ENCODE measurements at regions not wholly inside any gene's neighbourhood (a gene's known extent, or its start where the extent isn't known, plus 50 kb on each side); places are given as distances from the start of the nearest gene placed in this dataset.

DNA sequence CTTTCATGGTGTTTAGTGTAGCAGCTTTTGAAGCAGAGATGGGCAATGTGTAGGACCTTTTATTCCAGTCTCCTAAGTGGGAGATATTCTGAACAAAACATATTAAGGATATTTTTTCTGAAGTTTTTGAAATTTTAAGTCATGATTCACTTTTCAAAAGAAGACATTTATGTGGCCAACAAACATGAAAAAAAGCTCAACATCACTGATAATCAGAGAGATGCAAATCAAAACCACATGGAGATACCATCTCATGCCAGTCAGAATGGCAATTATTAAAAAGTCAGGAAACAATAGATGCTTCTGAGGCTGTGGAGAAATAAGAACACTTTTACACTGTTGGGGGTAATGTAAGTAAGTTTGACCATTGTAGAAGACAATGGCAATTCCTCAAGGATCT lies 76.0 kb downstream of the FAT4 start:
- Histone ChIP-seq H3K4me1 (peaks cover 11 to 14% of the 10 kb centered on the region in 2 donors), H3K4me3 (no peak overlapping the region), H3K27ac (peak overlapping the region in 3 of 4 donors; percentile 39 to 64 (median 44)), H3K9me3 (no peaks in the 10 kb centered on the region), H3K36me3 (no peaks in the 10 kb centered on the region), H3K27me3 (no peaks in the 10 kb centered on the region)
- DNase-seq (no peak), ATAC-seq (no peak)
- intact Hi-C loops (cut with DNase I; ENCODE audit: low total_unique reads) (no loop called here), in situ Hi-C loops (cut with MboI; ENCODE audit: low sequenced_read_pairs in 4 of 4) (no loop called here)
- TF ChIP-seq, protein P1, sequence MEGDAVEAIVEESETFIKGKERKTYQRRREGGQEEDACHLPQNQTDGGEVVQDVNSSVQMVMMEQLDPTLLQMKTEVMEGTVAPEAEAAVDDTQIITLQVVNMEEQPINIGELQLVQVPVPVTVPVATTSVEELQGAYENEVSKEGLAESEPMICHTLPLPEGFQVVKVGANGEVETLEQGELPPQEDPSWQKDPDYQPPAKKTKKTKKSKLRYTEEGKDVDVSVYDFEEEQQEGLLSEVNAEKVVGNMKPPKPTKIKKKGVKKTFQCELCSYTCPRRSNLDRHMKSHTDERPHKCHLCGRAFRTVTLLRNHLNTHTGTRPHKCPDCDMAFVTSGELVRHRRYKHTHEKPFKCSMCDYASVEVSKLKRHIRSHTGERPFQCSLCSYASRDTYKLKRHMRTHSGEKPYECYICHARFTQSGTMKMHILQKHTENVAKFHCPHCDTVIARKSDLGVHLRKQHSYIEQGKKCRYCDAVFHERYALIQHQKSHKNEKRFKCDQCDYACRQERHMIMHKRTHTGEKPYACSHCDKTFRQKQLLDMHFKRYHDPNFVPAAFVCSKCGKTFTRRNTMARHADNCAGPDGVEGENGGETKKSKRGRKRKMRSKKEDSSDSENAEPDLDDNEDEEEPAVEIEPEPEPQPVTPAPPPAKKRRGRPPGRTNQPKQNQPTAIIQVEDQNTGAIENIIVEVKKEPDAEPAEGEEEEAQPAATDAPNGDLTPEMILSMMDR (IDR thresholded peaks at IDR 0.05 in 4 of 5, conservative IDR thresholded peaks at IDR 0.05 in 1 of 5): no peak
- no peak for TF ChIP-seq POLR2A (IDR thresholded peaks at IDR 0.05)

DNA sequence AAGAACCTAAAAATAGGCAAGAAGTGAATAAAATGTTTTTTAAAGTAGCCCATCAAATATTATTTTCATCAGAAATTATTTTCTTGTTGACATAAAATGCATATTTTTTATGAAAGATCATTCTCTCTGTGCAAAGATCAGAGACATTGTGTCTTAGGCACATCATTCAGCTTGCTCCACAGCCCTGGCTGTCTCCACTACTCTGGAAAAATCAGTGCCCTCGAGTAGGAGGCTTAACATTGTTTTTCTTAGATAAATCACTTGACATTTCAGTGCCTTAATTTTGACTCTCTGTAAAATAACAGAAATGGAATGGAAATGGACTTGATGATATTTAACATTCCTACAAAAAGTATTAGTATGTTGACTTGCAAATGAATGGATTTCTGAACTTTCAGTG lies 77.9 kb downstream of the FAT4 start:
- H3K4me1 ChIP-seq: peaks cover 11 to 14% of the 10 kb centered on the region in 2 donors
- H3K4me3 ChIP-seq: no peak overlapping the region
- H3K9me3 ChIP-seq: no peaks in the 10 kb centered on the region
- H3K27me3 ChIP-seq: no peaks in the 10 kb centered on the region
- in situ Hi-C loops (cut with MboI; ENCODE audit: low sequenced_read_pairs in 4 of 4) (no loop called here), intact Hi-C loops (cut with DNase I; ENCODE audit: low total_unique reads) (no loop called here)
- TF ChIP-seq POLR2A (IDR thresholded peaks at IDR 0.05): no peak
- H3K27ac ChIP-seq: peak overlapping the region in 1 of 4 donors; percentile 19
- ATAC-seq (no peak), DNase-seq (no peak)
- no peaks in the 10 kb centered on the region for H3K36me3 ChIP-seq

DNA sequence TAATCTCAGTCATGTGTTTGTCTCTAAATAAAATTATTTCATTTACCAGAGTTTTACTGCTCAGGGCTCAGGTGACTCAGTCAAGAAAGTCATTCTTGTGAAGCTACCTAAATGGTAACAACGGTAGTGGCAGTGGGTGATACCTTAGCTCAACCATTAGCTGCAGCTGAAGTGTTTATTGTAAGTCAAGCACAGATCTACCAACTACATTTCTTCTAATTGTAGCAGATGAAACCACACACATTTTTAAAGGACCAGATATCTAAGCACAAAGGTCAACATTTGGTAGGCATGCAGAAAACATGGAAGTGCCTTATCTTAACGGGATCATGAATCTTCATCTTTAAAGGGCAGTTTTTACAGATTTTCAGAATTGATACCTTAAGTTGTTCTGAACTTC lies 79.1 kb downstream of the FAT4 start:
- no peak for DNase-seq
- H3K36me3 ChIP-seq: no peaks in the 10 kb centered on the region
- intact Hi-C loops (cut with DNase I; ENCODE audit: low total_unique reads) (no loop called here), in situ Hi-C loops (cut with MboI; ENCODE audit: low sequenced_read_pairs in 4 of 4) (no loop called here)
- no peaks in the 10 kb centered on the region for H3K27me3 ChIP-seq
- no peak for ATAC-seq
- H3K27ac ChIP-seq: no peak overlapping the region
- no peak overlapping the region for H3K4me3 ChIP-seq
- no peaks in the 10 kb centered on the region for H3K9me3 ChIP-seq
- peaks cover 10 to 14% of the 10 kb centered on the region in 2 donors for H3K4me1 ChIP-seq
- TF ChIP-seq, protein P1 (IDR thresholded peaks at IDR 0.05 in 4 of 5, conservative IDR thresholded peaks at IDR 0.05 in 1 of 5): no peak
- no peak for TF ChIP-seq POLR2A (IDR thresholded peaks at IDR 0.05)

DNA sequence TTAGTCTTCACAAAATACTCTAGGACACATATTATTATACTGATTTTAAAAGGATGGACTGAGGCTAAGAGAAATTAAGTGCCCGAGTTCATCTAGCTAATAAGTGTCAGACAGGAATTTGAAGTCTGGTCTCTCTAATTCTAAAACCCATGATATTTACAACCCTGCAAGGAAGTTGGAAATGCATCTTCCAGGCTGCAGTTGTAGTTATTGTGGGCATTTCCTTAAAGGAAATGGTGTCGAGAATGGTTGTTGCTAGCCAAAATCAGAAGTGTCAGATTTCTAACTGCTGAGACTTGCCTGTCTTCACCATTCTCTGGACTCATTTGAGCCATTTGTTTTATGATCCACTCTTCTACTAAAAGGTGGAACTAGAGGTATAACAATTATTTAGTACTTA lies 82.5 kb downstream of the FAT4 start:
- Histone ChIP-seq H3K27me3 (no peaks in the 10 kb centered on the region), H3K4me1 (peaks cover 0 to 13% of the 10 kb centered on the region in 2 donors), H3K36me3 (no peaks in the 10 kb centered on the region), H3K4me3 (no peak overlapping the region), H3K27ac (peak overlapping the region in 2 of 4 donors; percentile 8 to 43), H3K9me3 (no peaks in the 10 kb centered on the region)
- TF ChIP-seq, protein P1 (IDR thresholded peaks at IDR 0.05 in 4 of 5, conservative IDR thresholded peaks at IDR 0.05 in 1 of 5): no peak
- intact Hi-C loops (cut with DNase I; ENCODE audit: low total_unique reads) (no loop called here), in situ Hi-C loops (cut with MboI; ENCODE audit: low sequenced_read_pairs in 4 of 4) (no loop called here)
- DNase-seq (no peak), ATAC-seq (no peak)

DNA sequence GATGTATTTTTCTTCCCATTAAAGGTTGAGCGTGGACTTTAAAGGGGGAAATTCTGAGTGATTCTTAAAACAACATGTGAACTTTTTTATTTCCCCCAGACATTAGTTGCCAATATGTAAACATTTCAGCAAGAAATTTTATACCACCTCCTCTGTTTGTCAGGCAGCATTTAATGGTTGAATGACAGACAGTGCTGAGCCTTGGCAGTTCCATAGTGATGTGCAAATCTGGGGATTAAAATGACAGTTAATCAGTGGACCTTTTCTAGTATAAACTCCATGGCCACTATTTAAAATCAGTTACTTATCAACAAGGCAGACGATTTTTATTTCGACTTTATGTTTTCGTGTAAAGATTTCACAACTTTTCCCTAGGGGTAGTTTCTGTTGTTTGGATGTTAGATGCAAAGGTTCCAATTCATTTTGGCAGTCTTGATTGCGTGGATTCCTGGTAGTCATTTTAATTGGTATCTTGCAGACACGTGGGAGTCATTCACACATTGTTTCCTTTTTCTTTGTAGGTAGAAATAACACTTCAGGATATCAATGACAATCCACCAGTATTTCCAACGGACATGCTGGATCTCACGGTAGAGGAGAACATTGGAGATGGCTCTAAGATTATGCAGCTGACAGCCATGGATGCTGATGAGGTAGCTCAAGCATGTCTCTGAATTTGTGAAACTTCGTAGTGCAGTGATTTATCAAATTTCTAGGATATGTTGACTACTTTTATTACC lies 83.7 kb downstream of the FAT4 start:
- intact Hi-C loops (cut with DNase I; ENCODE audit: low total_unique reads): no loop called here
- ATAC-seq (no peak), DNase-seq (no peak)
- Histone ChIP-seq H3K36me3 (no peaks in the 10 kb centered on the region), H3K27ac (peak overlapping the region in 2 of 4 donors; percentile 7 to 8), H3K4me3 (no peak overlapping the region), H3K4me1 (peaks cover 0 to 14% of the 10 kb centered on the region in 2 donors), H3K27me3 (no peaks in the 10 kb centered on the region), H3K9me3 (no peaks in the 10 kb centered on the region)
- in situ Hi-C loops (cut with MboI; ENCODE audit: low sequenced_read_pairs in 4 of 4): no loop called here
- TF ChIP-seq, protein P1 (IDR thresholded peaks at IDR 0.05 in 4 of 5, conservative IDR thresholded peaks at IDR 0.05 in 1 of 5): no peak
- TF ChIP-seq POLR2A (IDR thresholded peaks at IDR 0.05): no peak
